Fibroblast of mammary gland (primary cell): ENCODE measurements at regions not wholly inside any gene's neighbourhood (a gene's known extent, or its start where the extent isn't known, plus 50 kb on each side); places are given as distances from the start of the nearest gene placed in this dataset.
A peak's percentile ranks its signal among the peaks of the same experiment; 100 is the strongest.

ENCODE experiments used
- DNase-seq: peaks from one replicate; pipeline ENCODE4 v3.0.0-alpha.2; 2010; ENCODE audit warnings: low read depth
- H3K4me3 ChIP-seq: 2 replicates; pipeline ENCODE4 v1.5.1; 2011; ENCODE audit warnings: low read depth, mild to moderate bottlenecking, low read length, moderate library complexity; ENCODE audit not compliant: control insufficient read depth
- CTCF ChIP-seq: conservative IDR thresholded peaks from 2 replicates; pipeline ENCODE4 v1.5.1; 2011; ENCODE audit warnings: low read depth, low read length, inconsistent platforms; ENCODE audit not compliant: control insufficient read depth, insufficient read depth

- DNase-seq: peak; percentile 26
- TF ChIP-seq CTCF: peak; percentile 21
- no peak overlapping the region for H3K4me3 ChIP-seq
Measured at GRCh38 chr1:220339581-220339980, 67.3 kb upstream of the RAB3GAP2 start.

- TF ChIP-seq CTCF: no peak
- no peak for DNase-seq
- H3K4me3 ChIP-seq: no peak overlapping the region
Measured at GRCh38 chr1:220338759-220339158, 66.5 kb upstream of the RAB3GAP2 start.

- no peak overlapping the region for H3K4me3 ChIP-seq
- DNase-seq: no peak
Measured at GRCh38 chr1:220336391-220337031, 64.3 kb upstream of the RAB3GAP2 start.

GRCh38 chr1:220335668-220336067 lies 63.4 kb upstream of the RAB3GAP2 start:
- DNase-seq: no peak
- no peak overlapping the region for H3K4me3 ChIP-seq
- TF ChIP-seq CTCF: no peak

More at GRCh38 chr1:220336391-220337031, 64.3 kb upstream of the RAB3GAP2 start:
- no peak for TF ChIP-seq CTCF

- no peak overlapping the region for H3K4me3 ChIP-seq
- no peak for TF ChIP-seq CTCF
- DNase-seq: no peak
Measured at GRCh38 chr1:220331318-220331717, 59.1 kb upstream of the RAB3GAP2 start.

- no peak for DNase-seq
- H3K4me3 ChIP-seq: no peak overlapping the region
- no peak for TF ChIP-seq CTCF
Measured at GRCh38 chr1:220330265-220330664, 58.0 kb upstream of the RAB3GAP2 start.

- no peak for TF ChIP-seq CTCF
- H3K4me3 ChIP-seq: no peak overlapping the region
Measured at GRCh38 chr1:220327106-220327505, 54.9 kb upstream of the RAB3GAP2 start.

More at GRCh38 chr1:220327106-220327505, 54.9 kb upstream of the RAB3GAP2 start:
- no peak for DNase-seq
